ENCODE measurements at regions not wholly inside any gene's neighbourhood (a gene's known extent, or its start where the extent isn't known, plus 50 kb on each side); places are given as distances from the start of the nearest gene placed in this dataset.

- TF ChIP-seq CTCF (IDR thresholded peaks at IDR 0.05) (no peak), POLR2AphosphoS5 (IDR thresholded peaks at IDR 0.05; ENCODE audit: low read depth, low read length) (no peak), SIN3A (IDR thresholded peaks at IDR 0.05; ENCODE audit: borderline replicate concordance, insufficient read depth, low read depth, low read length) (no peak)
- TF ChIP-seq, protein P1, sequence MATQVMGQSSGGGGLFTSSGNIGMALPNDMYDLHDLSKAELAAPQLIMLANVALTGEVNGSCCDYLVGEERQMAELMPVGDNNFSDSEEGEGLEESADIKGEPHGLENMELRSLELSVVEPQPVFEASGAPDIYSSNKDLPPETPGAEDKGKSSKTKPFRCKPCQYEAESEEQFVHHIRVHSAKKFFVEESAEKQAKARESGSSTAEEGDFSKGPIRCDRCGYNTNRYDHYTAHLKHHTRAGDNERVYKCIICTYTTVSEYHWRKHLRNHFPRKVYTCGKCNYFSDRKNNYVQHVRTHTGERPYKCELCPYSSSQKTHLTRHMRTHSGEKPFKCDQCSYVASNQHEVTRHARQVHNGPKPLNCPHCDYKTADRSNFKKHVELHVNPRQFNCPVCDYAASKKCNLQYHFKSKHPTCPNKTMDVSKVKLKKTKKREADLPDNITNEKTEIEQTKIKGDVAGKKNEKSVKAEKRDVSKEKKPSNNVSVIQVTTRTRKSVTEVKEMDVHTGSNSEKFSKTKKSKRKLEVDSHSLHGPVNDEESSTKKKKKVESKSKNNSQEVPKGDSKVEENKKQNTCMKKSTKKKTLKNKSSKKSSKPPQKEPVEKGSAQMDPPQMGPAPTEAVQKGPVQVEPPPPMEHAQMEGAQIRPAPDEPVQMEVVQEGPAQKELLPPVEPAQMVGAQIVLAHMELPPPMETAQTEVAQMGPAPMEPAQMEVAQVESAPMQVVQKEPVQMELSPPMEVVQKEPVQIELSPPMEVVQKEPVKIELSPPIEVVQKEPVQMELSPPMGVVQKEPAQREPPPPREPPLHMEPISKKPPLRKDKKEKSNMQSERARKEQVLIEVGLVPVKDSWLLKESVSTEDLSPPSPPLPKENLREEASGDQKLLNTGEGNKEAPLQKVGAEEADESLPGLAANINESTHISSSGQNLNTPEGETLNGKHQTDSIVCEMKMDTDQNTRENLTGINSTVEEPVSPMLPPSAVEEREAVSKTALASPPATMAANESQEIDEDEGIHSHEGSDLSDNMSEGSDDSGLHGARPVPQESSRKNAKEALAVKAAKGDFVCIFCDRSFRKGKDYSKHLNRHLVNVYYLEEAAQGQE (IDR thresholded peaks at IDR 0.05; ENCODE audit: insufficient read depth in 1 of 2, low read depth in 2 of 2, low read length in 1 of 2), result no peak
Observed at GRCh38 chr7:91398341-91398740, 134.1 kb downstream of the FZD1 start.

Data from Panc1 (cell line).